Endothelial cell of umbilical vein (primary cell): ENCODE measurements at regions not wholly inside any gene's neighbourhood (a gene's known extent, or its start where the extent isn't known, plus 50 kb on each side); places are given as distances from the start of the nearest gene placed in this dataset.

Experiments used
- BruUV-seq: library from RNA; stranded (reverse); fragments of 400-500 nt; replicated peaks from 2 replicates; lab custom pipeline; 2021; lab: Mats Ljungman, UMichigan
- CTCF ChIA-PET: fragments of 300-600, 350-600 bp; sonication (Branson Sonifier 250); formaldehyde crosslinking; loops from one replicate; lab custom pipeline; 2021; ENCODE audit warnings: antibody characterized with exemption, inconsistent platforms; lab: Charles Lee
- POLR2A ChIA-PET: fragments of 300-600, 350-600 bp; sonication (Branson Sonifier 250); formaldehyde crosslinking; loops from one replicate; lab custom pipeline; 2021; ENCODE audit warnings: antibody characterized with exemption, inconsistent platforms; lab: Charles Lee
- DNase-seq: peaks from one replicate; pipeline ENCODE4 v3.0.0-alpha.2; 2011; ENCODE audit warnings: low read depth, low spot score
- FAIRE-seq: peaks from 2 replicates; lab custom pipeline; 2011; peaks lifted over from hg19 to GRCh38; lab: Jason Lieb, UNC
- H2AFZ ChIP-seq: 2 replicates; pipeline ENCODE4 v1.6.0; 2012; ENCODE audit warnings: low read depth, low read length, control low read depth, inconsistent platforms
- H3K27ac ChIP-seq: 2 replicates; pipeline ENCODE4 v1.5.1; 2011; ENCODE audit warnings: low read depth, mild to moderate bottlenecking, control low read depth, low read length, moderate library complexity; ENCODE audit not compliant: insufficient read depth
- H3K27me3 ChIP-seq, 2 experiments: 2 replicates each; pipeline versions ENCODE4 v1.6.0 to v1.6.1; 2011; ENCODE audit warnings: low read length in 2 of 2, mixed read lengths in 1 of 2; ENCODE audit not compliant: control insufficient read depth in 2 of 2, insufficient read depth in 2 of 2
- H3K36me3 ChIP-seq, 2 experiments: 2 replicates in 1 of 2; 3 replicates in 1 of 2; pipeline ENCODE4 v1.5.1; 2011; ENCODE audit warnings: low read length in 2 of 2, mild to moderate bottlenecking in 1 of 2, moderate library complexity in 1 of 2; ENCODE audit not compliant: control insufficient read depth in 2 of 2, insufficient read depth in 2 of 2; ENCODE audit errors: extremely low read depth in 1 of 2
- H3K4me1 ChIP-seq: 3 replicates; pipeline ENCODE4 v1.5.1; 2011; ENCODE audit warnings: mild to moderate bottlenecking, low read length; ENCODE audit not compliant: control insufficient read depth, insufficient read depth; ENCODE audit errors: extremely low read depth
- H3K4me2 ChIP-seq: 2 replicates; pipeline ENCODE4 v1.6.1; 2011; ENCODE audit warnings: low read length, control low read depth, mixed read lengths; ENCODE audit not compliant: insufficient read depth
- H3K4me3 ChIP-seq, 3 experiments: fragments of 200-600 bp in 1 of 3; sonication (generic), shearing (Covaris generic) in 1 of 3; replicated peaks in 1 of 3; 2 replicates each; pipeline ENCODE4 v1.5.1; 2011 to 2016; ENCODE audit warnings: control low read depth in 3 of 3, low read length in 3 of 3, mild to moderate bottlenecking in 2 of 3, inconsistent platforms in 1 of 3, low read depth in 1 of 3, moderate library complexity in 1 of 3; ENCODE audit not compliant: insufficient read depth in 1 of 3
- H3K79me2 ChIP-seq: 2 replicates; pipeline ENCODE4 v1.6.0; 2012; ENCODE audit warnings: low read length, inconsistent platforms; ENCODE audit not compliant: control insufficient read depth, insufficient read depth
- H3K9ac ChIP-seq: replicated peaks from 2 replicates; pipeline ENCODE3; 2011; ENCODE audit warnings: low read length, control low read depth; ENCODE audit not compliant: insufficient read depth; ENCODE audit errors: extremely low read depth
- H3K9me1 ChIP-seq: replicated peaks from 3 replicates; pipeline ENCODE4 v1.6.0; 2011; ENCODE audit warnings: mild to moderate bottlenecking, low read length; ENCODE audit not compliant: control insufficient read depth, insufficient read depth; ENCODE audit errors: extremely low read depth
- H3K9me3 ChIP-seq: replicated peaks from 2 replicates; pipeline ENCODE4 v1.5.1; 2012; ENCODE audit warnings: low read length, inconsistent platforms; ENCODE audit not compliant: control insufficient read depth, insufficient read depth
- H4K20me1 ChIP-seq: replicated peaks from 2 replicates; pipeline ENCODE3; 2011; ENCODE audit warnings: mild to moderate bottlenecking, low read length; ENCODE audit not compliant: control insufficient read depth, insufficient read depth; ENCODE audit errors: extremely low read depth
- EZH2 ChIP-seq: IDR thresholded peaks from 2 replicates; pipeline ENCODE4 v1.6.1; 2012; ENCODE audit warnings: borderline replicate concordance, low read depth, mild to moderate bottlenecking, moderate library complexity, low read length, inconsistent platforms; ENCODE audit not compliant: severe bottlenecking
- FOS ChIP-seq: IDR thresholded peaks from 2 replicates; pipeline ENCODE4 v1.6.1; 2011; ENCODE audit warnings: mild to moderate bottlenecking, low read length, moderate library complexity, borderline replicate concordance; ENCODE audit not compliant: insufficient read depth
- GATA2 ChIP-seq: IDR thresholded peaks from 2 replicates; pipeline ENCODE4 v1.7.0; 2011; ENCODE audit warnings: low read depth, mild to moderate bottlenecking, moderate library complexity, mixed read lengths, low read length; ENCODE audit not compliant: insufficient read length, insufficient read depth
- JUN ChIP-seq: IDR thresholded peaks from 2 replicates; pipeline ENCODE4 v1.6.1; 2011; ENCODE audit warnings: borderline replicate concordance, low read depth; ENCODE audit not compliant: insufficient read length, insufficient read depth
- MYC ChIP-seq: IDR thresholded peaks from one replicate; pipeline ENCODE4 v1.6.1; 2011; ENCODE audit warnings: mild to moderate bottlenecking, low read depth, low read length
- POLR2A ChIP-seq: IDR thresholded peaks from 2 replicates; pipeline ENCODE4 v1.6.1; 2012; ENCODE audit warnings: low read depth, mild to moderate bottlenecking, control low read depth, low read length
- POLR2AphosphoS5 ChIP-seq: IDR thresholded peaks from 2 replicates; pipeline ENCODE4 v1.6.1; 2012; ENCODE audit warnings: low read depth, mild to moderate bottlenecking, control low read depth, low read length, moderate library complexity; ENCODE audit not compliant: insufficient read depth
- dilution Hi-C: fragments of 300-500 bp; cut with MboI; formaldehyde crosslinking; loops from one replicate; pipeline ENCODE4 v1.15.0; 2019; ENCODE audit warnings: low sequenced_read_pairs; ENCODE audit not compliant: extremely low pct_ligation_motif_present
- intact Hi-C: fragments of 100-400 bp; cut with micrococcal nuclease; formaldehyde crosslinking; loops from one replicate; pipeline ENCODE4 v1.10.0; 2022
- TF ChIP-seq, protein P1 (sequence below): IDR thresholded peaks from 2 replicates; pipeline ENCODE4 v1.6.1; 2011; ENCODE audit not compliant: insufficient read depth, insufficient read length
- TF ChIP-seq, protein P2 (sequence below), 2 donors: IDR thresholded peaks; 1 replicate in 1 of 2; 2 replicates in 1 of 2; pipeline ENCODE4 v1.5.1; 2011; ENCODE audit warnings: low read length in 2 of 2, mild to moderate bottlenecking in 2 of 2, moderate library complexity in 2 of 2, control low read depth in 1 of 2, inconsistent platforms in 1 of 2, low read depth in 1 of 2; ENCODE audit not compliant: insufficient read depth in 1 of 2; ENCODE audit errors: extremely low read depth in 1 of 2

DNA sequence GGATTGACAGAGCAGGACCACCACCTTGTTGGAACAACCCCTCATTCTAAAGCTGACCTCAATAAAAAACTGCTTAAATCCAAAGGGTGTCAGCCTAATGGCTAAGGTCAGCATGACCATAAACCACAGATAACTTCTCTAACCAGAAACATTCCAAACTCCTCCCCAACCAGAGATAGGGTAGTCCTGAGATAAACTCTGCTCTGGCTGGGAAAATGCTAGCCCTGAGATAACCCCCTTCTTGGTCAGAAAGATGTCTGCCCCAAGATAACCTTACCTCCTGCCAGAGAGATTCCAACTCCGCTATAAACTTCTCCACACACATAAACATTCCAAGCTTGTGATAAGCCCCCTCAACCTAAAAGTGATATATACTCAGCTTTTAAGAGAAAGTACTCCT lies 364.8 kb upstream of the RBMY1B start:
- BruUV-seq = no TSS peak
- TF ChIP-seq, protein P1, sequence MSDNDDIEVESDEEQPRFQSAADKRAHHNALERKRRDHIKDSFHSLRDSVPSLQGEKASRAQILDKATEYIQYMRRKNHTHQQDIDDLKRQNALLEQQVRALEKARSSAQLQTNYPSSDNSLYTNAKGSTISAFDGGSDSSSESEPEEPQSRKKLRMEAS = no peak
- TF ChIP-seq MYC = no peak
- TF ChIP-seq POLR2AphosphoS5 = no peak
- TF ChIP-seq, protein P2, sequence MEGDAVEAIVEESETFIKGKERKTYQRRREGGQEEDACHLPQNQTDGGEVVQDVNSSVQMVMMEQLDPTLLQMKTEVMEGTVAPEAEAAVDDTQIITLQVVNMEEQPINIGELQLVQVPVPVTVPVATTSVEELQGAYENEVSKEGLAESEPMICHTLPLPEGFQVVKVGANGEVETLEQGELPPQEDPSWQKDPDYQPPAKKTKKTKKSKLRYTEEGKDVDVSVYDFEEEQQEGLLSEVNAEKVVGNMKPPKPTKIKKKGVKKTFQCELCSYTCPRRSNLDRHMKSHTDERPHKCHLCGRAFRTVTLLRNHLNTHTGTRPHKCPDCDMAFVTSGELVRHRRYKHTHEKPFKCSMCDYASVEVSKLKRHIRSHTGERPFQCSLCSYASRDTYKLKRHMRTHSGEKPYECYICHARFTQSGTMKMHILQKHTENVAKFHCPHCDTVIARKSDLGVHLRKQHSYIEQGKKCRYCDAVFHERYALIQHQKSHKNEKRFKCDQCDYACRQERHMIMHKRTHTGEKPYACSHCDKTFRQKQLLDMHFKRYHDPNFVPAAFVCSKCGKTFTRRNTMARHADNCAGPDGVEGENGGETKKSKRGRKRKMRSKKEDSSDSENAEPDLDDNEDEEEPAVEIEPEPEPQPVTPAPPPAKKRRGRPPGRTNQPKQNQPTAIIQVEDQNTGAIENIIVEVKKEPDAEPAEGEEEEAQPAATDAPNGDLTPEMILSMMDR (IDR thresholded peaks at IDR 0.05; ENCODE audit: extremely low read depth in 1 of 2, insufficient read depth in 1 of 2, low read depth in 1 of 2, low read length in 2 of 2) = no peak
- TF ChIP-seq FOS = no peak
- no peak for TF ChIP-seq GATA2
- TF ChIP-seq EZH2 = no peak
- TF ChIP-seq JUN = no peak
- TF ChIP-seq POLR2A = no peak
- Histone ChIP-seq H3K79me2 (no peaks in the 10 kb centered on the region), H3K9ac (no peak overlapping the region), H2AFZ (no peak overlapping the region), H3K27me3 (no peaks in the 10 kb centered on the region), H3K4me1 (no peaks in the 10 kb centered on the region), H3K36me3 (no peaks in the 10 kb centered on the region), H3K9me1 (no peaks in the 10 kb centered on the region), H3K27ac (no peak overlapping the region), H3K4me3 (no peak overlapping the region), H3K9me3 (no peaks in the 10 kb centered on the region), H3K4me2 (no peak overlapping the region), H4K20me1 (no peaks in the 10 kb centered on the region)
- DNase-seq (no peak), FAIRE-seq (no peak)
- dilution Hi-C loops (no loop called here), intact Hi-C loops (no loop called here)
- ChIA-PET CTCF (no interaction called here), POLR2A (no interaction called here)
